ENCODE measurements at regions not wholly inside any gene's neighbourhood (a gene's known extent, or its start where the extent isn't known, plus 50 kb on each side); places are given as distances from the start of the nearest gene placed in this dataset.

GRCh38 chr11:114915871-114916805, 237.8 kb downstream of the NXPE2 start:
- WGBS, result 75% methylated on average over 13 of the region's 13 CpGs
- H3K9ac ChIP-seq (ENCODE audit: low read depth in 1 of 2, low read length in 2 of 2), result no peak overlapping the region
- H3K27me3 ChIP-seq (ENCODE audit: control insufficient read depth in 4 of 4, insufficient read depth in 4 of 4, low read length in 3 of 4), result peaks cover 0 to 2% (median 0%) of the 10 kb centered on the region in 4 donors
- TF ChIP-seq YY1 (IDR thresholded peaks at IDR 0.05), result no peak
- TF ChIP-seq TAF1 (conservative IDR thresholded peaks at IDR 0.05), result no peak
- TF ChIP-seq RAD21 (IDR thresholded peaks at IDR 0.05), result no peak
- TF ChIP-seq FOXA1 (IDR thresholded peaks at IDR 0.05), result no peak
- TF ChIP-seq CTCF (IDR thresholded peaks at IDR 0.05; ENCODE audit: low read depth, low read length, missing input control), result no peak
- TF ChIP-seq ATF3 (IDR thresholded peaks at IDR 0.05), result no peak
- no peak for TF ChIP-seq EGR1 (IDR thresholded peaks at IDR 0.05; ENCODE audit: low read depth in 2 of 2)
- TF ChIP-seq REST (IDR thresholded peaks at IDR 0.05), result no peak
- no peak for TF ChIP-seq HNF4G (IDR thresholded peaks at IDR 0.05)
- no peak for TF ChIP-seq FOXA2 (IDR thresholded peaks at IDR 0.05)
- TF ChIP-seq MAX (IDR thresholded peaks at IDR 0.05), result no peak
- no peak for TF ChIP-seq NR2F2 (IDR thresholded peaks at IDR 0.05)
- no peak for TF ChIP-seq JUND (IDR thresholded peaks at IDR 0.05)
- TF ChIP-seq SP1 (IDR thresholded peaks at IDR 0.05), result no peak
- no peak for TF ChIP-seq HNF4A (conservative IDR thresholded peaks at IDR 0.05)
- TF ChIP-seq RXRA (IDR thresholded peaks at IDR 0.05), result no peak
- no peak for TF ChIP-seq GABPA (IDR thresholded peaks at IDR 0.05 in 1 of 2, conservative IDR thresholded peaks at IDR 0.05 in 1 of 2)
- no peak for TF ChIP-seq ZBTB33 (IDR thresholded peaks at IDR 0.05)
- no peaks in the 10 kb centered on the region for H3K4me1 ChIP-seq (ENCODE audit: control insufficient read depth in 4 of 4, insufficient read depth in 4 of 4, low read length in 3 of 4)
- no peak overlapping the region for H3K27ac ChIP-seq (ENCODE audit: low read depth in 1 of 2, low read length in 2 of 2)
- H3K4me3 ChIP-seq (ENCODE audit: low read depth in 1 of 3, low read length in 3 of 3), result no peak overlapping the region
- no peaks in the 10 kb centered on the region for H3K36me3 ChIP-seq (ENCODE audit: control insufficient read depth in 4 of 4, insufficient read depth in 3 of 4, low read depth in 1 of 4, low read length in 3 of 4)
- no peak for DNase-seq (ENCODE audit: low spot score)
- H3K9me3 ChIP-seq (ENCODE audit: control insufficient read depth in 4 of 4, low read length in 3 of 4), result peaks cover 0 to 2% (median 0%) of the 10 kb centered on the region in 4 donors
